Memory B cell (primary cell): ENCODE measurements at regions not wholly inside any gene's neighbourhood (a gene's known extent, or its start where the extent isn't known, plus 50 kb on each side); places are given as distances from the start of the nearest gene placed in this dataset.

Source experiments
- ATAC-seq: fragments of 150-1000 bp; cut with Tn5 transposase; 2 replicates; pipeline ENCODE4 v1.10.0; 2021; ENCODE audit warnings: low read depth, mild to moderate bottlenecking, moderate library complexity
- DNase-seq, 2 donors: peaks; one replicate each; pipeline ENCODE4 v3.0.0; 2022; ENCODE audit warnings: low spot score in 2 of 2
- H3K27ac Mint-ChIP-seq: one replicate; pipeline ENCODE4 v1.8.0; 2022; ENCODE audit warnings: mild to moderate bottlenecking, moderate library complexity, mixed read lengths
- H3K27me3 Mint-ChIP-seq: one replicate; pipeline ENCODE4 v1.8.0; 2022; ENCODE audit warnings: mixed read lengths
- H3K36me3 Mint-ChIP-seq: one replicate; pipeline ENCODE4 v1.8.0; 2022; ENCODE audit warnings: mild to moderate bottlenecking, mixed read lengths
- H3K4me1 Mint-ChIP-seq: one replicate; pipeline ENCODE4 v1.8.0; 2022; ENCODE audit warnings: mixed read lengths
- H3K4me3 Mint-ChIP-seq: one replicate; pipeline ENCODE4 v1.8.0; 2022; ENCODE audit warnings: mild to moderate bottlenecking, moderate library complexity, mixed read lengths
- H3K9me3 Mint-ChIP-seq: one replicate; pipeline ENCODE4 v1.8.0; 2022; ENCODE audit warnings: mixed read lengths

DNA sequence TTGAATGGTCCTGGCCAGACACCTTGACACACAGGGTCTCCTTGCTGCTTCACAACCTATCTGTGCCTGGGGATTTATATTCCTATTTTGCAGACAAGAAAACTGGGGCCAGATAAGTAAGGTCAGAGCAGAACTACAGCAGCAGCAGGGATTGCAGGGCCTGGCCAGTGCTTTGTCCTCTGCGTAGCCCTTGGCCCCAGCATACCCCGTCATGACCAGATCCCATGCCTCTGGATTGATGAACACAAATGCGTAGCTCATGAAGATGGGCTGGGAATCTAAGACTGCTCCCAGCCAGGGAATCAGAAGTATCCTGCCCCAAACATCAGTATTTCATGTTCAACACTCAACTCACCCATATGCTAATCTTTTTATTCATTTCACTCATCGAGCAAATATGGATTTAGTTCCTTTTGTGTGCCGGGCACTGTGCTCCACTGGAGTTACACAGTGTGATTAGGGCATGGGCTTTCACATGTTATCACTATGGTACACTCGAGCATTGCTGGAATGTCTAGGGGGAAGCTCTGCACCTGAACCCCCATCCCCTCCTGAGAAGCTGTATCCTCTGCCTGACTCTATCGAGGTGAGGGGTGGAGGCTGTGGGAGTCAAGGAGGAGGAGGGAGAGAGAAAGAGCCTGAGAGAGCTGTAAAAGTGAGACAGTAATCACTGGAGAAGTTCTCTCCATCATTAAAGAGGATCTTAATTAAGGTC, 143.3 kb downstream of the CYP26B1 start:
- Mint-ChIP-seq H3K27ac (no peak overlapping the region), H3K4me3 (no peak overlapping the region), H3K4me1 (no peaks in the 10 kb centered on the region), H3K36me3 (no peaks in the 10 kb centered on the region), H3K9me3 (no peaks in the 10 kb centered on the region), H3K27me3 (peaks cover 6% of the 10 kb centered on the region)
- ATAC-seq (no peak), DNase-seq (no peak)

DNA sequence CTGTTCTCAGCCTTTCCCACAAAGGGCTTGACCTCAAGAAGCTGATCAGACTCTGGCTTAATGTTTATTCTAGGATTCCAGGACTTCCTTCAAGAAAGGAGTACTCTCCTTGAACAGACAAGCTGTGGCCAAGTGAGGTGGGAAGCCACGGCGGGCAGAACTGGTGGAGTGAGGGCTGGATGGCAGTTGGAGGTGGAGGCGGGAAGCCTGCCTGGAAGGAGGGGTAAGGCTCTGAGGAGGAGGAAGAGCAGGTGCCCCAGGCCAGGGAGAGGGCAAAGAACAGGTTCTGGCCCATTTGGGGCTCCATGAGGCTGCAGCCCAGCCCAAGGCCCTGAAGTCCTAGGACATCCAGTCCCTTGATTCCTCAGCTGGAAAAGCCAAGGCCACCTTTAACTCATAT, 143.9 kb downstream of the CYP26B1 start:
- Mint-ChIP-seq H3K9me3 (no peaks in the 10 kb centered on the region), H3K27me3 (peaks cover 6% of the 10 kb centered on the region), H3K4me1 (no peaks in the 10 kb centered on the region), H3K27ac (no peak overlapping the region), H3K36me3 (no peaks in the 10 kb centered on the region), H3K4me3 (no peak overlapping the region)
- DNase-seq: no peak
- ATAC-seq: no peak

DNA sequence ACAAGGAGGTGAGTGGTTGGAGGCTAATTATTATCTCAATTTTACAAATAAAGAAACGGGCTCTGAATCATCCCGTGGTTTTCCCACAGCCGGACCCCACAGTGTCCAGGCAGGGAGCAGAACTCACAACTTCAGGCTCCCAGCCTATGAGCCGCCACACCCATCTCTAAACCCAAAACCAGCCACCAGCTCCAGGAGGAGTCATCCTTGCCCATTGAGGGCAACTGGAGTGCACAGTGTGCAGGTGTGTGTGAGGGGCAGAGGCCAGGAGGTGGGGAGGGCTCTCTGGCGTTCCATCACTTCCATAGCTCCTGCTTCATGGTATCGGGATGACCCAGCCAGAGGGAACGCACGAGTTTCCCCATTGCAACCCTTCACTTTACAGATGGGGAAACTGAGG, 144.5 kb downstream of the CYP26B1 start:
- no peak overlapping the region for H3K27ac Mint-ChIP-seq
- H3K4me1 Mint-ChIP-seq: no peaks in the 10 kb centered on the region
- no peaks in the 10 kb centered on the region for H3K9me3 Mint-ChIP-seq
- no peaks in the 10 kb centered on the region for H3K36me3 Mint-ChIP-seq
- peaks cover 7% of the 10 kb centered on the region for H3K27me3 Mint-ChIP-seq
- H3K4me3 Mint-ChIP-seq: no peak overlapping the region
- ATAC-seq: no peak
- DNase-seq: no peak

DNA sequence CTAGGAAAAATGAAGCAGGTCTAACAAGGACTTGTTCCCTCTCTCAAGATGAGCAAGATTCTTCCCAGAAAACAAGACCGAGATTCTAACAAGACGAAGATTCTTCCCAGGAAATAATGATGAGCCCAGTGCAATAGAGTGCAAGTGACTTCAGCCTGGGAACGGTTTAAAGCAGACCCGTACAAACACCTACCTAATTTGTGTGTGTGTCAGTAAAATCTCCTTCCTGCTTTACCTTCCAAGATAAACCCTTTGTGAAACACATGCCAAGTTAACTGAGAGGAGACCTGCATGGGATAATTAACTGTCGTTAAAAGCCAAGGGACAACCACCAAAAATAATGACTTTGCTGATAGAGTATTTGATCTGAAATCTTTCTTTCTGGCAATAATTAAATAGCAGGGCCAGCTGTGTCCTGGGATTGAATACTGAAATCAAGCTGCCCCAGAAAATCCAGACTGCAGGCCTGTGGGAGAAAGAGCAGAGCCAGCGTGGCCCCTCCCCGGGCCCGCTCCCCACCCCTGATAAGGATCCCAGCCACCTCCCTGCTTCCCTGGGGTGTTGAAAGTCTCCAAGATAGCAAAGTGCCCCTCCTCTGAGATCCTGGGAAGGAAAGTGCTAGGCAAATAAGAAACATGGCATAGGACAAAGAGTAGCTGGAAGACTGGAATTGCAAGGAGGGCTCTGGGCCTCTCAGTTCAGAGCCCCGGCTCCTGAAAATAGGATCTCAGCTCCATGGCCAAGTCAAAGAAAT, 145.5 kb downstream of the CYP26B1 start:
- no peak overlapping the region for H3K4me3 Mint-ChIP-seq
- ATAC-seq (no peak), DNase-seq (no peak)
- H3K27ac Mint-ChIP-seq: no peak overlapping the region
- H3K9me3 Mint-ChIP-seq: no peaks in the 10 kb centered on the region
- peaks cover 7% of the 10 kb centered on the region for H3K27me3 Mint-ChIP-seq
- H3K36me3 Mint-ChIP-seq: no peaks in the 10 kb centered on the region
- no peaks in the 10 kb centered on the region for H3K4me1 Mint-ChIP-seq

DNA sequence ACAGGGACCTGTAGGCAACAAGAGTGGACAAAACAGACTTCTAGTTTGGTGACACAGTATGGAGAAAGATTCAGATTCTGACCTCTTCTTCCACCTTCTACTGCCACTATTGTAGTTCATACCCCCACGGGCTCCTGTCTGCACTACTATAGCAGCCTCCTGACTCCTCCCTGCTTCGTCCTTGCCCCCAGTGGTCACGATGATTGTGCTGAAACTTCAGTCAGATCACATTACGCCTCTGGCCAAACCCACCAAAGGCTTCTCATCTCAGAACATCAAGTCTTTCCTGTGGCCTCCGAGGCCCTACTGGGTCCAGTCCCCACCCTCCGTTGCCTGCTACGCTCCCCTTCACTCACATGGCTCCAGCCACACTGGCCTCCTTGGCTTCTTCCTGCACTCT, 147.6 kb downstream of the CYP26B1 start:
- Mint-ChIP-seq H3K36me3 (no peaks in the 10 kb centered on the region), H3K27me3 (peaks cover 7% of the 10 kb centered on the region), H3K27ac (no peak overlapping the region), H3K4me3 (no peak overlapping the region), H3K4me1 (no peaks in the 10 kb centered on the region), H3K9me3 (no peaks in the 10 kb centered on the region)
- DNase-seq: no peak
- no peak for ATAC-seq

DNA sequence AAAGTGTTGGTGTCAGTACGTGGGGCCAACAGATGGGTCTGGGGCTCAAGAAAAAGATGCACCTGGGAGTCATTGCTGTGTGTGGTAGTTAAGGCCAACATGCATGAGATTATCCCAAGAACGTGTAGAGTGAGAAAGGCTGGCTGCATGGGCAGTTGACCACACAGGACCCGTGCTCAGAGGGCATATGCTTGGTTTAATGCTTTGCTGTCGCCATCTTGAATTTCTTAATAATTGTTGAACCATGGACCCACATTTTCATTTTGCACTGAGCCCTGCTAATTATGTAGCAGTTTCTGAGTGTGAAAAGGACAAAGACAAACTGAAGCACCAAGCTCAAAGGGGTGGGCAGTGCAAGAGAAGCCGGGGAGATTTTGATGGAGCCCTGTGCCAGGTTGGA, 148.1 kb downstream of the CYP26B1 start:
- Mint-ChIP-seq H3K27ac (no peak overlapping the region), H3K36me3 (no peaks in the 10 kb centered on the region), H3K4me1 (no peaks in the 10 kb centered on the region), H3K9me3 (no peaks in the 10 kb centered on the region), H3K27me3 (peaks cover 7% of the 10 kb centered on the region), H3K4me3 (no peak overlapping the region)
- DNase-seq (no peak), ATAC-seq (no peak)

DNA sequence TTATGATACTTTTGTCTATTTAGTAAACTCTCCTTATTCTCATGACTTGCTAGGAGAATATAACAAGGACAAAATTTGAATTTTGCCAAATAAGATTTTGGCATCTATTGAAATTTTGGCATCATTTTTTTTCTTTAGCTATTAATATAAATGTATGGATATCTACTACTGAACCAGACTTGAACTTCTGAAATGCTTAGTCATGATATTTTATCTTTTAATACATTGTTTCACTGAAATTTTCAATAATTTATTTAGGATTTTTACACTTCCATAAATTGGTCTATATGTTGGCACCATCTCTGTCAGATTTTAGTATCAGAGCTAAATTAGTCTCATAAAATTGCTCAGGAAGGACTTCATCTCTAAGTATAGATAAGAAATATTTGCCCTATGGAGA, 149.8 kb downstream of the CYP26B1 start:
- no peak overlapping the region for H3K4me3 Mint-ChIP-seq
- no peak for ATAC-seq

DNA sequence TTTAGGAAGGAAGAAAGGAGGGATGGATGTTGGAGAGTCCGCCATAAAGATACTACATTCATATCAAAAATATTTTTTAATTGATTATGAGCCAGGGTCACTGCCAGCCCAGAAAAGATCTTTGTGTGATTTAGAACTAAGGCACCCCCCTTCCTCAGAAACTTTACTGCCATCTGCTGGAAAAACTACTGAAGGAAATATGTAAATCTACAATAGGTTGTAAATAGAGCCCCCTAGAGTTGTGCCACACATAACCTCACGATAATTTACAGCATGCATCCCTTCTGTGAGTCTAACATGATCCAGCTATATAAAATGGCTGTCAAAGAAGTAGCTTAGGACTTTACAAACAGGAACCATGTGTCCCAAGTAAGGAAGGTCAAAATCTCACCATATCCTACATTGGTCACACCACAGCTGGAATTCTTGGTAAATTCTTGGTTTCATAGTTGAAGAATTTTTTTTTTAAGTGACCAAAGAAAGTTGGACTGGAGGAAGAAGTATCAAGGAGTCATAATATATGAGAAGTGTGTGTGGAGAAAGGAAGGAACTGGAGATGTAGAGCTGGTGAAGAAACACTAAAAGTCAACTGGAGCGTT, 152.5 kb downstream of the CYP26B1 start:
- Mint-ChIP-seq H3K27ac (no peak overlapping the region), H3K4me3 (no peak overlapping the region), H3K27me3 (peaks cover 1% of the 10 kb centered on the region), H3K36me3 (no peaks in the 10 kb centered on the region), H3K4me1 (no peaks in the 10 kb centered on the region), H3K9me3 (no peaks in the 10 kb centered on the region)
- ATAC-seq (no peak), DNase-seq (no peak)

More for the DNA sequence above, 149.8 kb downstream of the CYP26B1 start:
- H3K27me3 Mint-ChIP-seq: peaks cover 7% of the 10 kb centered on the region
- no peaks in the 10 kb centered on the region for H3K9me3 Mint-ChIP-seq
- H3K4me1 Mint-ChIP-seq: no peaks in the 10 kb centered on the region
- no peak overlapping the region for H3K27ac Mint-ChIP-seq
- DNase-seq: no peak
- H3K36me3 Mint-ChIP-seq: no peaks in the 10 kb centered on the region

DNA sequence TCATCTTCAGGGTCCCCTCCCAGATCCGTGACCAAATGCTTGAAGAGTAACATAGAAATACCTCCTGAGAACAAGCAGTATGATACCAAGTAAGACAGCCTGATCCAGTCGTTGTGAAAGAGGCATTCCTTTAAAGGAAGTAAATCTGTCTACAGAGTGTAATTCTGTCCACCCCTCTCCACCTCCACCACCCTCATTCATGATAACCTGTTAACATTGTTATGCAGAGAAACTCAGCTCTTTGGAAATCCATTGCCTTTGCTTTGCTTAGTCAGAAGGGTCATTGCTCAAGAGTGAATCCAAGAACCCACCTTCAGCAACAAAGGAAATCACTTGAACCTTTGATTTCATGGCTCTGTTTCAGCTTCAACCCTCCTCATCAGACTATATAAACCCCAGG, 155.6 kb downstream of the CYP26B1 start:
- Mint-ChIP-seq H3K27ac (no peak overlapping the region), H3K9me3 (no peaks in the 10 kb centered on the region), H3K36me3 (no peaks in the 10 kb centered on the region), H3K4me1 (no peaks in the 10 kb centered on the region), H3K4me3 (no peak overlapping the region), H3K27me3 (peaks cover 1% of the 10 kb centered on the region)
- ATAC-seq (no peak), DNase-seq (no peak)

DNA sequence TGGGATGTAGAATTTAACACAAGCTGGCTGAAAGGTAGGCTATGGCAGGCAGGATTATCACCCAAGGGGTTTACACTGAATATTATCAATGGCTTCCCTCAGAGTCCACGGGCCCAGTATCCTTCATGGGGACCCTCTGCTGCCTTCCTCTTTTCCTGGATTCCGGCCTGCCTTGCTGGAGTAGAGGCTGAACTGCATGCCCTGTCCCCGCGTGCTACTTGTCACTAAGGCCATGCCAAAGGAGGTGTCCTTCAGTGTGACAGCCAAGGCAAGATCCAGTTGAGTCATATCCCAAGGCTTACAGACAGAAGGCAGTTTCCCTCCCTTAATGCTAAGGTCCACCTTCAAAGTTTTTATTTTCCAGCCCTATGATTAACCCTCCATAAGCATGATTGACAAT, 156.3 kb downstream of the CYP26B1 start:
- DNase-seq (no peak), ATAC-seq (no peak)
- Mint-ChIP-seq H3K36me3 (no peaks in the 10 kb centered on the region), H3K27ac (no peak overlapping the region), H3K27me3 (peaks cover 1% of the 10 kb centered on the region), H3K4me3 (no peak overlapping the region), H3K4me1 (no peaks in the 10 kb centered on the region), H3K9me3 (no peaks in the 10 kb centered on the region)

DNA sequence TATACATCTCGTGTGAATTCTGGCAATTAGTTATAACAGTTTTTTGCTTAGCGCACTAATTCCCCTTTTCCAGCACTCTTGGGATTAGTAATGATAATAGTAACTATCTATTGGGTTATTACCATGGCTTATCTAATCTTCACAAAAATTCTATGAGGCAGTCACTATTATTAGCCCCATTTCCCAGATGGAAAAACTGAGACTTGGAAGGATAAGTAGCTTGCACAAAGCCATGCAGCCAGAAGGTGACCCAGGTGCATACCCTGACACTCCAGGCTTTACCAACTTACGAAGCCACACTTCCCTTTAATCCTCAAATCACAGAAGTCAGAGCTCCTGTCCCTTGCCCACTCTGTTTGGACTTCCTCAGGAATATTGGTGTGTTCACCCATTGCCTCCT, 156.8 kb downstream of the CYP26B1 start:
- Mint-ChIP-seq H3K9me3 (no peaks in the 10 kb centered on the region), H3K27ac (no peak overlapping the region), H3K36me3 (no peaks in the 10 kb centered on the region), H3K4me1 (no peaks in the 10 kb centered on the region), H3K4me3 (no peak overlapping the region), H3K27me3 (peaks cover 1% of the 10 kb centered on the region)
- no peak for DNase-seq
- ATAC-seq: no peak

DNA sequence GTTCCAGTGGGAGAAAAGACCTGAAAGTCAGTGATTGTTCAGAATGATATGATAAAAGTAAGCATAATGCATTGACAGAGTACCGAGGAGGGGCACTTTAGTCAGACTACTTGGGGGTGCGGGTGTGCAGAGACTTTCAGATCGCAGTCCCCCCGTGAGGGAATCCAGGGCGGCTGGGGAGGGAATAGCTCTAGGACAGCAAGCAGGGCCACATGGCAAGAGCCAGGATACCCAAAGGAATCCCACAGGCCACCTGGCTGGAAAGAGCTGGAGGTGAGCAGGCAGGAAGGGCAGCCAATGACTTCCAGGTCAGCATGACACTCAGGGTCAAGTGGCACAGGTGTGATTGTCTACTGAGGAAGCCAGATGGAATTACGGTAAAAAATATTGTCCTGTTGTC, 157.5 kb downstream of the CYP26B1 start:
- Mint-ChIP-seq H3K4me1 (no peaks in the 10 kb centered on the region), H3K27me3 (peaks cover 1% of the 10 kb centered on the region), H3K9me3 (peaks cover 2% of the 10 kb centered on the region), H3K36me3 (no peaks in the 10 kb centered on the region), H3K4me3 (no peak overlapping the region), H3K27ac (no peak overlapping the region)
- ATAC-seq (no peak), DNase-seq (no peak)

DNA sequence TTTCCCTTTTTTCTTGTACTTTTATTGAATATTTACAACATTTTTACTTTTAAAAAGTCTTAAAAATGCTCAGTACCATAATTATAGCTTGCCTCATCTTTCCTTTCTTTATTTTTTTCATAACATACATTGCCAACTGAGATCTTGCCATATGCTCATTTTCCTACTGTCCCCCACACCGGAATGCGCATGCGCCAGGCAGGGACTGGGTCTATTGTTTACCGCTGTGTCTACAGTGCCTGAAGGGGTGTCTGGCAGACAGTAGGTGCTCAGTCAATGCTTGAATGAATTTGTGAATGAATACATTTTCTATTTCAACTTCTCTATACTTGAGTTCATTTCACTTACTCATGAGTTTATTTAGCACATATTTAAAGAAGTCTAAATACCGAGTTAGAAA, 158.0 kb downstream of the CYP26B1 start:
- Mint-ChIP-seq H3K9me3 (peaks cover 2% of the 10 kb centered on the region), H3K36me3 (no peaks in the 10 kb centered on the region), H3K27ac (no peak overlapping the region), H3K27me3 (peaks cover 1% of the 10 kb centered on the region), H3K4me3 (no peak overlapping the region), H3K4me1 (no peaks in the 10 kb centered on the region)
- DNase-seq: no peak
- ATAC-seq: no peak

DNA sequence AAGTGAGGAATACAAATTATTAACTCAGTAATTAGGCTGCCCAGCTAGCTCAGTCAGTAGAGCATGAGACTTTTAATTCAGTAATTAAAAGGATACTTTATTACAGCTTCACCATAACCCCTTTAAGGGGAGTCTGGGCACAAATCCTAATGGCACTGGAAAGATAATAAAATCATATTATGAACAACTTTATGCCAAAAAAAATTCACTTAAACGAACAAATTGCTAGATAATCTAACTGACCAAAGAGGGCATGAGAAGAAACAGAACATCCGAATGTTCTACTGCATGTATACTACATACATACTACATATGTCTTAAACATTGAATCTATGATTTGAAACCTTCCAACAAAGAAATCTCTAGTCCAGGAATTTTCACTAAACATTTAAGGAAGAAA, 159.5 kb downstream of the CYP26B1 start:
- no peaks in the 10 kb centered on the region for H3K36me3 Mint-ChIP-seq

More for the DNA sequence above, 159.5 kb downstream of the CYP26B1 start:
- Mint-ChIP-seq H3K4me3 (no peak overlapping the region), H3K4me1 (no peaks in the 10 kb centered on the region), H3K27ac (no peak overlapping the region), H3K9me3 (peaks cover 2% of the 10 kb centered on the region), H3K27me3 (peaks cover 1% of the 10 kb centered on the region)
- DNase-seq: no peak
- ATAC-seq: no peak
